GM12872 (cell line): ENCODE measurements at regions not wholly inside any gene's neighbourhood (a gene's known extent, or its start where the extent isn't known, plus 50 kb on each side); places are given as distances from the start of the nearest gene placed in this dataset.

Experiments
- CTCF ChIP-seq: IDR thresholded peaks from 3 replicates; pipeline ENCODE4 v1.5.1; 2011; ENCODE audit warnings: low read depth, mild to moderate bottlenecking, low read length, moderate library complexity; ENCODE audit not compliant: insufficient read depth

GRCh38 chr22:49532869-49533802 is 294.5 kb downstream of the BRD1 start:
- TF ChIP-seq CTCF, result no peak

- no peak for TF ChIP-seq CTCF
These were observed 296.3 kb downstream of the BRD1 start for GRCh38 chr22:49531368-49531791.

- TF ChIP-seq CTCF, result no peak
These were observed 296.9 kb downstream of the BRD1 start for GRCh38 chr22:49530671-49531367.

- no peak for TF ChIP-seq CTCF
These were observed 299.3 kb downstream of the BRD1 start for GRCh38 chr22:49528420-49528720.

DNA sequence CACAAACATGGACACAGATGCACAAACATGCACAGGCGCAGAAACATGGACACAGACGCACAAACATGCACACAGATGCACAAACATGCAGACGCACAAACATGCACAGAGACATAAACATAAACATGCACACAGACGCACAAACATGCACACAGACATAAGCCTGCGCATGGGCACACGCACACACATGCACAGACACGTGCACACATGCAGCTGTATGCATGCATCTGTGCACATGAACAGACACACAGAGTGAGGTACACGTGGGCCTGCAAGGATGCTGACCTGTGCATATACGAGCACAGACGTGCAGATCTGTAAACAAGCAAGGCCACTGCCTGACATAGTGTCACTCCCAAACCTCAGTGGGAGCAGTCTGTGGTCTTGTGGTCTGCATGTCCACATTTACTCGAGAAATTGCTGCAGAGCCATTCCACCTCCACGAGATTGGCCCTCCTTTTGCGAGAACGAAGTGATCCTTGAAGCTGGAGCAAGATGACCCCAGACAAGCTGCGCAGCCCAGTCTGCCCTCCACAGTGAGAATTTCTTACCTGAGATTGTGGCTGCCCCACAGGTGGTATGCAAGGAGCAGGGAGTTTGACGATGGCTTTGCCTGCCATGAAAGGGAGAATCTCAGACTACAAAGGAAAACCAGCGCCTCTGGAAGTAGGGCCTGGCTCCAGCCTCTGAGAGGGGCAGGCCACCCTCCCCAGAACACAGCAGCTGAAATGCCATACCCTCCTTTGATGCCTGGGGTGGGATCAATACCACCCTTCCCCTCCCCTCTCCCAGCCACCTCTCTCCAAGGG is 299.9 kb downstream of the BRD1 start:
- no peak for TF ChIP-seq CTCF

GRCh38 chr22:49525801-49526535 is 301.7 kb downstream of the BRD1 start:
- no peak for TF ChIP-seq CTCF
